Limb (tissue), 2 donors: ENCODE measurements at regions not wholly inside any gene's neighbourhood (a gene's known extent, or its start where the extent isn't known, plus 50 kb on each side); places are given as distances from the start of the nearest gene placed in this dataset.
"Not testable (repeated sequence)": the region's sequence is repeated elsewhere in the genome, so short reads cannot be mapped to it uniquely, and the experiment has no call there.

Experiments used
- DNase-seq, 2 donors: peaks; one replicate each; pipeline ENCODE4 v3.0.0-alpha.2; 2016; ENCODE audit errors: extremely low spot score in 2 of 2

DNA sequence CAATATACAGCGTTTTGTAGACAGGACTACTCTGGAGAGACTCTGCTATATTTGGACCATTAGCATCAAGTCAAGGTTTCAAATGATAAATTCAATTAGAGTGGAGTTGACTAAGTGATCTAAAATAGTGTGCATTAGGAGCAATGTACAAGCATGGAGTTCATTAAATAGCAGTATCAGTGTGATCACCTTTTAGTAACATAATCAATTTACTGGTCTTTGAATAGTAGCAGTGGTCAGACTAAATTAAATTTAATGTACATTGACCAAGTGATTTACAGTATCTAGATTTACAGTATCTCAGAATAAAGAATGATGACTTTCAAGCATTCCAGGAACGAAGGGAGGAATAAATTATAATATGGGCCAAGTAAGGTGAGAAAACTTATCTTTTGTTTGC is 489.6 kb upstream of the ADGRL4 start:
- DNase-seq = no peak

DNA sequence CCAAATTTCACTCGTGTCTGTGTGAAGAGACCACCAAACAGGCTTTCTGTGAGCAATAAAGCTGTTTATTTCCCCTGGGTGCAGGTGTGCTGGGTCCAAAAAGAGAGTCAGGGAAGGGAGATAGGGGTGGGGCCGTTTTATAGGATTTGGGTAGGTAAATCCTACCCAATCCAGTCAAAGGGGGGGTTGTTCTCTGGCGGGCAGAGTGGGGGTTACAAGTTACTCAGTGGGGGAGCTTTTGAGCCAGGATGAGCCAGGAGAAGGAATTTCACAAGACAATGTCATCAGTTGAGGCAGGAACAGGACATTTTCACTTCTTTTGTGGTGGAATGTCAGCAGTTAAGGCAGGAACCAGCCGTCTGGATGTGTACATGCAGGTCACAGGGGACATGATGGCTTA is 487.2 kb upstream of the ADGRL4 start:
- not testable (repeated sequence) for DNase-seq

DNA sequence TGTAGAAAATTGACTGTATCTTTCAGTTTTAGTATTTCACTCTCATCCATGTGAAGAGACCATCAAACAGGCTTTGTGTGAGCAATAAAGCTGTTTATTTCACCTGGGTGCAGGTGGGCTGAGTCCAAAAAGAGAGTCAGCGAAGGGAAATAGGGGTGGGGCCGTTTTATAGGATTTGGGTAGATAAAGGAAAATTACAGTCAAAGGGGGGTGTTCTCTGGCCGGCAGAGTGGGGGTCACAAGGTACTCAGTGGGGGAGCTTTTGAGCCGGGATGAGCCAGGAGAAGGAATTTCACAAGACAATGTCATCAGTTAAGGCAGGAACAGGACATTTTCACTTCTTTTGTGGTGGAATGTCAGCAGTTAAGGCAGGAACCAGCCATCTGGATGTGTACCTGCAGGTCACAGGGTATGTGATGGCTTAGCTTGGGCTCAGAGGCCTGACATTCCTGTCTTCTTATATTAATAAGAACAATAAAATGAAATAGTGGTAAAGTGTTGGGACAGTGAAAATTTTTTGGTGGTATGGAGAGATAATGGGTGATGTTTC is 482.1 kb upstream of the ADGRL4 start:
- not testable (repeated sequence) for DNase-seq

DNA sequence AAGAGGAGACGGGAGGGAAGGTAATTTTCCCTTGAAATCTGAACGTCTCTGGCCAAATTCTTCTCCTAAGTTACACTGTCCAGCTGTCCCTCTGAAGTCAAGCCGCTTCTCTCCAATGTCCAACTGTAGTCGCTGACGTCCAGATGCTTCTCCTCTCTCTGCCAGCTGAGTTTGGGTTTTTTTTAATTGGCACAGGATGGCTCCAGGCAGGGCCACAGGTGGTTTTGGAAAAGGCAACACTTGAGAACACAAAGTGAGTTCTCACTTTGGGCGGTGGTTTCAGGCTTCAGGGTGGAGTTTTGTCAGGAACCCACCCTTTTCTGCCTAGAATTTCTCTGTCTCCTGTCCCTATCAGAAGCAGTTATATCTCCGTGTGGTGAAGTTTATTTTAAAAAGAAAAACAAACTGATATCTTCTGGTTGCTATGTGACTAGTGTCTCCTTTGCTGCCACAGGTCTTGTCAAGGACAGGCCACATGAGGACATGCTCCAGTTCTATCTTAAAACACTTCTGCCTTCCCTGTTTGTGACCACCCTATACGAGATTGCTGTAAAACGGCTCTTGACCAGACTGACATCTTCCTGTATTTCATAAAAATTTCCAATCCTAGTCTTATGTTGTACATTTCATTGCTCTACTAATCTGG is 472.3 kb upstream of the ADGRL4 start:
- no peak for DNase-seq

DNA sequence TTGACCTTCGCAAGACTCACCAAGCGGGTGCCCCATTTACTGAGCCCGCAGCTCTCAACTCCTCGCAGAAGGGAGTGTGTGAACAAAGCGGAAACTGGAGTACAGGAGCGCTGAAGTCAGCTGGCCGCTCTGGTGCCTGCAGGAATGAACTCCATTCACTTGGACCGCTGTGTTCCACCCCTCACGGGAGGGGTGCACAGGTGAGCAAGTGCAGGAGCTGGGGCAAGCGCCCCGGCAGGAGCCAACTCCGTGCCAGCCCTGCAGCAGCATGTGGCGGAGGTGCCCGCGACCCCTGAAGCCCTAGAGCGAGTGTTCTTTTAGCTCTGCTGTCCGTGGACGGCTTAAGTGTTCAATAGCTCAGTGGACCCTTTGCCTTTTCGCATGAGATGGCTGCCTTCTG is 471.6 kb upstream of the ADGRL4 start:
- no peak for DNase-seq

DNA sequence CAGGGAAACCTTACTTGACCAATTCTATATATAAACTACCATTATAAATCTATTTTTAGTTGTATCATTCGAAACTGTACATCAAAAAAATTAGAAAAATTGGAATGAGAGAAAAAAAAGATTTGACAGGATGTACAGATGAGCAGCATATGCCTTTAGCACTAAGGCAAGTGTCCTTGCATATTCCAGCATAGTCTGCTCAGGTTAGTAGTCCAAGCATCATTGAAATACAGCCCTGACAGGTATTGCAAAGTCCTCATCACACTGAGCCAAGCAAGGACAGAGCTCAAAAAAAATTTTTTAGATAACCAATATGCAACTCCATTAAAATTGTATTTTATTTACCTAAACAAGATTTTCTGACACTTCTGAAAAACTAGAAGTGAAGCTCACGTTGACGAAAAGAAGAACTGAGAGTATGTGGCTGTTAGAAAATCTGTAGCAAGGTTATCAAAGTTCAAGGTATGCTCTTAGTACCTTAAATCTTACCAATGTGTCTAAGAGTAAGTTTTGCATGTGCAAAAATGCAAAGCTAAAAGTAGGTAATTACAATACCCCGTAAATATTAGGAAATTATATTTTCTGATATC is 465.6 kb upstream of the ADGRL4 start:
- no peak for DNase-seq

DNA sequence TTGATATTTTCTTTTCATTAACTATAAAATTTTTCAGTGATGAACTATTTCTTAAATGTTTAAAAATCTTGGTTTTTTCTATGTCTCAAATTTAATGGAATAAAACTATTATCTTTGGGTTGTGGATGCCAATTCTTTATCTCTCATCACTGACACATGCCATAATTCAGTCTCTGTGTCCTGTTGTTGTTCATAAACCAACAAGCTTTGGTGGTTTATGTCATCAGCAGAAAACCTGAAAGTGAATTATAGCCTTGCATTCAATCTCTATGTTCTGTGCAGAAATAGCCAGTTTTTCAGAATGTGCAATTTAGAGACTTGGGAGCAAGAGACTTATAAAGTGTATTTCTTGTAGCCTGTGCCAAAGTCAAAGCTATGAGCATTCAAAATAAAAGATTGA is 462.6 kb upstream of the ADGRL4 start:
- no peak for DNase-seq

DNA sequence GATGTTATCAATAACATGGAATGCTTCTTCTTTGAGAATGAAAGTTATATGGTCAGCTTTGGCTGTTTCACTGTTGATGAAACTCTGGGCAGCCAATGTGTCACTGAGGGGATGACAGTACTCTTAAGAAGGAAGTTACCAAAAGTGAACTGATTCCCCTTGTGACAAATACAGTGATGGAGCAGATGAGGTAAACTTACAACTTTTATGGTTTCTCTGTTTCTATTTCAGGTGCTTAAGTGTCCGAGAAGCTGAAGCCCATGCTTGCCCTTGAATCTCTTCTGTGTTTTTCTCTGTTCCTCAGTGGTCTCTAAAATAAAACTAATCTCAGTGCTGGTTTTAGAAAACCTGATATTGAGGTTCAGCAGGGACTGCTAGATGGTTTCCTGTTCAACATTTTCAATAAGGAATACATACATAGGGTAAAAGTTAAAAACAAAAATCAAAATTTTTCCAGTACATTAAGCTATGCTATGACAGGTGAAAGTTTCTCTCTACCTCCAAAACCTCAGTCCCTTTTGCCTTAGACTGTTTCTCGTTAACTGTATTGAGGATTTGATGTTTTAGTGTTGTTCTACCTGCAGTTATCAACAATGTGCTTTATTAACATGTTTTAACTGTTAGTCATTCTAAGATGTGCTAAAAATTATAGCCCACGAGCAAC is 454.4 kb upstream of the ADGRL4 start:
- no peak for DNase-seq

DNA sequence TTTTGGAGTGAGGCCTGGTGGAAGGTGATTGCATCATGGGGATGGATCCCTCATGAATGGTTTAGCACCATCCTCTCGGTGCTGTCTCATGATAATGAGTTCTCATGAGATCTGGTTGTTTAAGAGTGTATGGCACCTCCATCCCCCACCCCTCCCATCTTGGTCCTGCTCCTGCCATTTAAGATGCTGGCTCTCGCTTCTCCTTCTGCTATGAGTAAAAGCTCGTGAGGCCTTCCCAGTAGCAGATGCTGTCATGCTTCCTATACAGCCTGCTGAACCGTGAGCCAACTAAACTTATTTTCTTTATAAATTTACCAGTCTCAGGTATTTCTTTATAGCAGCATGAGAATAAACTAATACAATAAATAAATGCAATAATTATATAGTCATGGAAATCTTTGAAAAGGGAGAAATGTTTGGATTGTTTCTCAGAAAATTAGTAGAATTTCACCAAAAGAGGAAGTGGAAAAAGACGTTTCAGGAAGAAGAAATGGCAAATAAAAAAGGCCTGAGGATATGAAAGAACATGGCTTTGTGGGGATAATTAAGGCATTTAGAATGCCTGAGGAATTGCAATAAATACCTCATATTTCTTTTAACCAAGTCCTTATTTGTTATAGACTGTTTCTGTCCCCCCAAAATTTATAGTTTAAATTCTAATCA is 451.2 kb upstream of the ADGRL4 start:
- no peak for DNase-seq

DNA sequence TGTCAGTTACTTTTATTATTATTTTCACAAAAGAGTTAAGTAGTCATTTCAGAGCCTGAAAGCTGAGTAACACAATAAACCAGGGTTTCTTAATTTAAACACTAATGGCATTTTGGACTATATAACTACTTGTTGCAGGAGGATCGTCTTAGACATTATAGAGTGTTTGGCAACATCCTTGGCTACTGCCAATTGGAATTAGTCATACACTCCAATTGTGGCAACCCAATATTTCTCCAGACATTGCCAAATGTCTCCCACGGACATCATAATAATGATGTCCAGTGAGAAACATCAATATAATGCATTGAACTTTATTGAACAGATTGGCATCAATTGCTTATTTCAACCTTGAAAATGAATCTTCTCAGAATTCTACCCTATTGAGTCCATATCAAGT is 441.9 kb upstream of the ADGRL4 start:
- DNase-seq = no peak

DNA sequence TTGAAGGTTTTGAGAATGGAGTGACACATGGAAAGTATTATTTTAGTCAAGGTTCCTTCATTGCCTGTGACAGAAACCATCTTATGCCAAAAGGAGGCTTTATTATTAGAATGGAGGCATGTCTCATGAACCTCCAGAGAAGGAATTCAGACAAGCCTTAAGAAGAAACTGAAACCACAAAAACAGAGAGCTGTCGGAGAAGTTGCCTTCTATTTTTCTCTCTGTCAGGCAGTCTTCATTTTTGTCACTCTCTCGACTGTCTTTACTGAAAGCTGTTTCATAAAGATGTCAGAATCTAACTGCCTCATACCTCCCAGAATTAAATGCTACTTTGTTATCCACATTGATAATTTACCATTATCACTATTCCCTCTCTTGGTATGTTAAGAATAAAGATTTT is 434.7 kb upstream of the ADGRL4 start:
- no peak for DNase-seq

DNA sequence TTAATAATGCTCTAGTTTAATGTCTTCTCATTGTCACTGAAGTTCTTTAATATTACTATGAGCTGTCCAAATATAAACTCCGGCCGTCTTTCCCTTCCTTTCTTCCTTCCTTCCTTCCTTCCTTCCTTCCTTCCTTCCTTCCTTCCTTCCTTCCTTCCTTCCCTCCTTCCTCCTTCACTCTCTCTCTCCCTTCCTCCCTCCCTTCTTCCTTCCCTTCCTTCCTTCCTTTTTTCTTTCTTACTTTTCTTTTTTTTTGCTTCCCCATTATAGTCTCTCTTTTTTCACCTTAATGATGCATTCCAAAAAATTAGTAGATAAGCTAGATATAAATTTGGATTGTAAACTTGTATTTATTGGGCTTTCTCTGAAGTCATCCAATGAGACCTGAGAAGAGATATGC is 431.0 kb upstream of the ADGRL4 start:
- no peak for DNase-seq

DNA sequence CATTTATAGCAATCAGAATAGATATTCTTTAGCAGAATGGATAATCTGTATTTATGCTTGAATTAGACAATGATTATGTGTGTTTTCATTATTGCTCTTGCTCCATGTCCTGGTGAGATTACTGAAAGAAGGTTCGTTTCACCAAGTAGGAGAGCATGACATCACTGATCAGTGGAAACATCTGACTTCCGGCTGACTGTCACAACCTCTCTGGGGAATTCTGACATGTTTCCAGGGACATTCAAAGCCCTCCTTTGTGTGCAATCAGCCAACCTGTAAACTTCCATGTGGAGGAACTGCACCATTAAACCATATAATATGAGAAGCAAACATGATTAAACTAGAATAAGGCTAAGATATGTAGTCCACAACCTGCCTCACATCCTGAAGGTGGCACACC is 424.8 kb upstream of the ADGRL4 start:
- DNase-seq = no peak

DNA sequence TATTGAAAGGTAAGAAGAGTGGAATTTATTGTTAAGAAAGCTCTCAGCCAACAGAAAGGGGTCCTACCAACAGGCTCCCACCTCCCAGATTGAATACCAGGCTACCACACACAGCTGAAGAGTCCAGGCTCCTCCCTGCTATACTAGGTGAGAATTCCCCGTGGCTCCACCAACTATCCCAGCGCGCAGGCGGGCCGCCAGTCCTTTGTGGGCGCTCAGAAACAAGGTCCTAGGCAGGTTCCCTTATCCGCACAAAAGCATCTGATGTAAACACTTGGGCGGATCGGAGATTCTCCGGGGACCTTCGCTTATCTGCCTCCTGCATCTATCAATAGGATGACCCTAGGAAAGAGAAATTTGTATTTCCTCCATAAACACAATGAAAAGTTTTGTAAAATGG is 423.9 kb upstream of the ADGRL4 start:
- DNase-seq = no peak

DNA sequence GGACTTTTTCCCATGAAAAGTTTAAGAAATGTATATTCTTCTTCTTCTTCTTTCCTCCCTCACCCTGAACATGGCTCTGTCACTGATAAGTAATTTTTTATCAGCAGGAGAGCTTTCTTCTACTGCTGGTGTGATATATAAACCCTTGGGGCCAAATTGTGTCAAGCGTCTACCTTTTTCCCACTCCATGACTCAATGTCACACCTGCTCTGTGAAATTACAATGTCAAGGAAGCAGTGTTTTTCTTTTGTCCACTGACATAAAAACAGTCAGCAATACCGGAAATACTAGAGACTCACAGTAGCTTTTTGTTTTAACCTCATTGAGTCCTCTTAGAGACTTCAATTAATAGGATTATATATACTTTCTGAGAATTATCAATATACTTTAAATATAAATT is 416.2 kb upstream of the ADGRL4 start:
- no peak for DNase-seq

DNA sequence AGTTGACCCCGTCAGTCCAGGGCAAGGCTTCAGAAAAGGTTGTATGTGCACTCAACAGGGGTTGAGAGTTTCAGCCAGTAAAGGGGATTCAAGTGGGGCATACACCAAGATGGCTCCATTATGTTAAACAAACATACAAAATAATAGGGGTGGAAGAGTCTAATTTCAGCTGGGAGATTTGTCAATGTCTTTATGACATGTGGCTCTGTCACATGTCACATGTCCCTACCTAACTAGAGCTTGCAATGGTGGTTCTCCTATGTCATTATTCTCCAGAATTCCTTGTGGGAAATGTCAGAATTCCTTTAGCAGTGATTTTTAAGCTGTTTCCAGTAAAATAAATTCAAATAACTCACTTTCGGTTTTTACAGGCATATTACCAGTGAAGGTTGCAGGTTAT is 392.0 kb upstream of the ADGRL4 start:
- no peak for DNase-seq

DNA sequence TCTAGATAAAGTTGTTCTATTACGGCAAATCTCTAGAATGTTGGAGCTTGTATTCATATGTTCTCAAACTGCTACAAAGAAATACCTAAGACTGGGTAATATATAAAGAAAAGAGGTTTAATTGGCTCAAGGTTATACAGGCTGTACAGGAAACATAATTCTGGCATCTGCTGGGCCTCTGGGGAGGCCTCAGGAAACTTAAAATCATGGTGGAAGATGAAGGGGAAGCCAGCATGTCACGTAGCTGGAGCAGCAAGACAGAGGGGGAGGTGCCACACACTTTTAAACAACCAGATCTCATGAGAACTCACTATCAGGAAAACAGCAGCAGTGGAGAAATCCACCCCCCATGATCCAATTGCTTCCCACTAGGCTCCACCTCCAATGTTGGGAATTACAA is 390.4 kb upstream of the ADGRL4 start:
- DNase-seq = no peak

DNA sequence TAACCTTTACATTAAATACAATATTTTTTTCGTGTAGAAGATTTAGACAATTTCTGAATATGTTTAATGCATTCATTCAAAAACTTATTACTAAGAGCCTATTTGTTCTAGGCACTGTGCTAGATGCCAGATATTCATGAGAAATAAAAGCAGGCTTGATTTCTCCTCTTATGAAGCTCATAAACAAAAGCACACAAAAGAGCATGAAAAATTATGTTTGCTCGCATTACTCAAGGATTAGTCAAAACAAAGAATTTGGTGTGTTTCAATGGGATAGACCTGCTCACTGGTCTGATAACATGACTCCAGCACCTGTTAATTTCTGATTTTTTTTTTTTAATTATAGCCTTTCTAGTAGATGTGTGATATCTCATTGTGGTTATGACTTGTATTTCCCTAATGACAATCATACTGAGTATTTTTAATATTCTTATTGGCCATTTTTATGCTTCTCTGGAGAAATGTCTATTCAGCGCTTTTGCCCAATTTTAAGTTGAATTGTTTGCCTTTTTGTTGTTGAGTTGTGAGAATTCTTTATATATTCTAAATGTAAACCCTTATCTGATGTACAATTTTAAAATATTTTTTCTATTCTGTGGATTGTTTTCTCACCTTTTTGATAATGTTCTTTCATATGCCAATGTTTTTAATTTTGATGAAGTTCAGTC is 382.3 kb upstream of the ADGRL4 start:
- no peak for DNase-seq

DNA sequence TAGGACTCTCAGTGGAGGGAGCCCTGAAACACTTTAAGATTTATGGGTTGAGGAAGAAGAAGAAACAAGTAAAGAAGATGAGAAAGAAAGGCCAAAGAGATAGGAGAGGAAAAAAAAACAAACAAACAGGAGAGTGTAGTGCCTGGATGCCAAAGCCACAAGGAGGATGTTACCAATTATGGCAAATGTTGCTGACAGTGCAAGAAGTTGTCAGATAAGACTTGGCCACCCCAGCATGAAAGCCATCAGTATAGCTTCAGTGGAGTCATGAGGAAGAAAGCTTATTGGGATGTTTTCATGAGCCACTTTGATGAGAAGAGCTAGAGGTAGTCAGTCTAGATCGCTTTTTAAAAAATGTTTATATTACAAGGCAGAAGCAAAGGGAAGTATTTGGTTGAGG is 380.2 kb upstream of the ADGRL4 start:
- DNase-seq = no peak

DNA sequence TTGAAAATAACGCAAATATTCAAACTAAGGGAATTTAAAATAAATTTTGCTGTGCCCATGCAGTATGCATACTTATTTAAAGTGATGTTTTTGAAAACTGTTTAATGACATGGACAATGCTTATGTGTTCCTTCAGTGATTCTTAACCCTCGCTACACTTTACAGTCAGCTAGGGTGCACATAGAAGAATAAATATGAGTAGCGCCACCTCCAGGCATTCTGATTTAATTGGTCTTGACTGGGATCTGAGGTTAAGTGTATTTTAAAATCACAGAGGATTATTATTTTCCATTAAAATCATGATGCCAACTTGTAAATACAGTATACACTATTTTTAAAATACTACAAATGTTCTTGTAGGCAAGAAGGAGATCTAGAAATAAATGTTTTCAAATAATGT is 373.5 kb upstream of the ADGRL4 start:
- DNase-seq = no peak

DNA sequence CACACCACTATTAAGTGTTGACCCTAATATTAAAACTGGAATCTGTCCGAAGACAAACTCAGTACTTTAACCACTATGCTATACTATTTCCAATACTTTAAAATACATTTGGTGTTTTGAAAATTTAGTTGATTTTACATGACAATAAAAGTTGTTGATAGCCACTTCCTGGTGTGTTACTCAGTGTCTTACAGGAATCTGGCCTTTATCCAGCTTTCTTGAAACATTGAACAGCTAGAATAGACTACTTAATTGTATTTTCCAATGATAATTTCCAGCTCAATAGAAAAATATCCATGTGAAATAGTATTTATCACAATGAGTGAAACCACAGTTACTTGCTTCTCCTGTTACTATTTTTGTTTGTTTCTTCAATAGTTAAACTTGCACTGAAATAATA is 369.6 kb upstream of the ADGRL4 start:
- DNase-seq = no peak

DNA sequence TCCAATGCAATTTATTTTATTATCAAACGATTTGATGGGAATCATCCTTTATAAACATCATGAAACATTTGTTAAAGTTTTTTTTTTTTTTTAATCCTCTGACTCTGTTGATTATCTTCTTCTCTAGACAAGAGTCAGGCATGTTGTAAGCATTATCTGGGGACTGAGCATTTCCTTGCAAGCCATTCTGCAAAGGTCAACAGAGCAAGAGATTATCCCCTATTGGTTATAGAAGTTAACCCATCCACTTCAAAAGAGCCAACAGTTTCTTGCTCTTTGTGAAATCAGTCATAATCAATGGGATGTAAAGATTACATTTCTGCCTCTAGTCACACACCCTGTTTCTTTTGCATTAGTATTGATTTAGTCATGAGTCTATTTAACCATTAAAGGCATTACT is 368.8 kb upstream of the ADGRL4 start:
- no peak for DNase-seq
